ENCODE measurements at regions not wholly inside any gene's neighbourhood (a gene's known extent, or its start where the extent isn't known, plus 50 kb on each side); places are given as distances from the start of the nearest gene placed in this dataset.

- DNase-seq (no peak), ATAC-seq (no peak)
- TF ChIP-seq, protein P1, sequence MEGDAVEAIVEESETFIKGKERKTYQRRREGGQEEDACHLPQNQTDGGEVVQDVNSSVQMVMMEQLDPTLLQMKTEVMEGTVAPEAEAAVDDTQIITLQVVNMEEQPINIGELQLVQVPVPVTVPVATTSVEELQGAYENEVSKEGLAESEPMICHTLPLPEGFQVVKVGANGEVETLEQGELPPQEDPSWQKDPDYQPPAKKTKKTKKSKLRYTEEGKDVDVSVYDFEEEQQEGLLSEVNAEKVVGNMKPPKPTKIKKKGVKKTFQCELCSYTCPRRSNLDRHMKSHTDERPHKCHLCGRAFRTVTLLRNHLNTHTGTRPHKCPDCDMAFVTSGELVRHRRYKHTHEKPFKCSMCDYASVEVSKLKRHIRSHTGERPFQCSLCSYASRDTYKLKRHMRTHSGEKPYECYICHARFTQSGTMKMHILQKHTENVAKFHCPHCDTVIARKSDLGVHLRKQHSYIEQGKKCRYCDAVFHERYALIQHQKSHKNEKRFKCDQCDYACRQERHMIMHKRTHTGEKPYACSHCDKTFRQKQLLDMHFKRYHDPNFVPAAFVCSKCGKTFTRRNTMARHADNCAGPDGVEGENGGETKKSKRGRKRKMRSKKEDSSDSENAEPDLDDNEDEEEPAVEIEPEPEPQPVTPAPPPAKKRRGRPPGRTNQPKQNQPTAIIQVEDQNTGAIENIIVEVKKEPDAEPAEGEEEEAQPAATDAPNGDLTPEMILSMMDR (IDR thresholded peaks at IDR 0.05), result no peak
- TF ChIP-seq POLR2A (IDR thresholded peaks at IDR 0.05), result no peak
- Histone ChIP-seq H3K9me3 (no peaks in the 10 kb centered on the region), H3K36me3 (no peaks in the 10 kb centered on the region), H3K4me1 (peaks cover 0 to 9% (median 0%) of the 10 kb centered on the region in 12 donors), H3K4me3 (no peak overlapping the region), H3K27me3 (peaks cover 0 to 12% (median 0%) of the 10 kb centered on the region in 9 donors), H3K27ac (no peak overlapping the region)
- WGBS, 4 donors, result 83 to 87% (median 85%) methylated on average over 13 of the region's 13 CpGs
- intact Hi-C loops (cut with DNase I), result loop anchor here in 1 of 10 donors (10.0 kb wide), 1 partner anchor 73 kb away; no protein-coding TSS in a partner anchor
Observed at GRCh38 chr6:169841907-169842606, 90.6 kb downstream of the ERMARD start.

DNA sequence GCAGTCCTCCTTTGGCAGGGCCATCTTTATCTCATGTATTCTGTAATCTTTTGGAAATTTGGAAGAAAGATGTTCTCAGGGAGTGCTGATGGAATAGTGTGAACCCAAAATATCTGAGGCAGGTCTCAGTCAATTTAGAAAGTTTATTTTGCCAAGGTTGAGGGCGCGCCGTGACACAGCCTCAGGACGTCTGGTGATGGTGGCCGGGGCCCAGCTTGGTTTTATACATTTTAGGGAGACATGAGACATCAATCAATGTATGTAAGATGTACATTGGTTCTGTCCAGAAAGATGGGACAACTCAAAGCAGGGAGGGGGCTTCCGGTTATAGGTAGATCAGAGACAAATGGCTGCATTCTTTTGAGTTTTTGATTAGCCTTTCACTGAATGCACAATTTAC is 89.8 kb downstream of the ERMARD start:
- DNase-seq, result no peak

GRCh38 chr6:169839898-169840631 is 88.6 kb downstream of the ERMARD start:
- ATAC-seq, result peak in 1 of 4 donors; percentile 34
- Histone ChIP-seq H3K27me3 (peaks cover 0 to 15% (median 0%) of the 10 kb centered on the region in 9 donors), H3K4me1 (peaks cover 0 to 9% (median 0%) of the 10 kb centered on the region in 12 donors), H3K27ac (no peak overlapping the region), H3K9me3 (no peaks in the 10 kb centered on the region), H3K36me3 (no peaks in the 10 kb centered on the region), H3K4me3 (no peak overlapping the region)
- peak in 1 of 5 donors; percentile 55 for DNase-seq
- intact Hi-C loops (cut with DNase I), result loop anchor here in 6 of 10 donors (5.0 to 10.0 kb wide), 7 partner anchors 75 to 545 kb away; no protein-coding TSS in a partner anchor
- 85 to 94% (median 90%) methylated on average over 25 of the region's 25 CpGs for WGBS, 4 donors
- TF ChIP-seq, protein P1 (IDR thresholded peaks at IDR 0.05), result no peak
- no peak for TF ChIP-seq POLR2A (IDR thresholded peaks at IDR 0.05)

More for the DNA sequence above, 89.8 kb downstream of the ERMARD start:
- 93 to 97% (median 95%) methylated on average over 6 of the region's 6 CpGs for WGBS, 4 donors
- H3K4me3 ChIP-seq, result no peak overlapping the region
- H3K4me1 ChIP-seq, result peaks cover 0 to 9% (median 0%) of the 10 kb centered on the region in 12 donors
- H3K27ac ChIP-seq, result no peak overlapping the region
- H3K9me3 ChIP-seq, result no peaks in the 10 kb centered on the region
- intact Hi-C loops (cut with DNase I), result loop anchor here in 1 of 10 donors (10.0 kb wide), 1 partner anchor 74 kb away; no protein-coding TSS in a partner anchor
- H3K27me3 ChIP-seq, result peaks cover 0 to 18% (median 0%) of the 10 kb centered on the region in 9 donors
- ATAC-seq, result no peak
- no peaks in the 10 kb centered on the region for H3K36me3 ChIP-seq
- TF ChIP-seq POLR2A (IDR thresholded peaks at IDR 0.05), result no peak
- TF ChIP-seq, protein P1 (IDR thresholded peaks at IDR 0.05), result no peak

GRCh38 chr6:169839493-169839892 is 88.1 kb downstream of the ERMARD start:
- WGBS, 4 donors, result 93 to 97% (median 94%) methylated on average over 10 of the region's 10 CpGs
- intact Hi-C loops (cut with DNase I), result loop anchor here in 5 of 10 donors (5.0 to 10.0 kb wide), 6 partner anchors 93 to 545 kb away; no protein-coding TSS in a partner anchor
- Histone ChIP-seq H3K9me3 (no peaks in the 10 kb centered on the region), H3K27me3 (peaks cover 0 to 15% (median 0%) of the 10 kb centered on the region in 9 donors), H3K4me3 (no peak overlapping the region), H3K27ac (no peak overlapping the region), H3K4me1 (peaks cover 0 to 9% (median 0%) of the 10 kb centered on the region in 12 donors), H3K36me3 (no peaks in the 10 kb centered on the region)
- ATAC-seq (no peak), DNase-seq (peak in 1 of 5 donors; percentile 49)
- TF ChIP-seq POLR2A (IDR thresholded peaks at IDR 0.05), result no peak
- TF ChIP-seq, protein P1 (IDR thresholded peaks at IDR 0.05), result no peak
